ENCODE measurements at regions not wholly inside any gene's neighbourhood (a gene's known extent, or its start where the extent isn't known, plus 50 kb on each side); places are given as distances from the start of the nearest gene placed in this dataset.
"Not testable (repeated sequence)": the region's sequence is repeated elsewhere in the genome, so short reads cannot be mapped to it uniquely, and the experiment has no call there.

DNA sequence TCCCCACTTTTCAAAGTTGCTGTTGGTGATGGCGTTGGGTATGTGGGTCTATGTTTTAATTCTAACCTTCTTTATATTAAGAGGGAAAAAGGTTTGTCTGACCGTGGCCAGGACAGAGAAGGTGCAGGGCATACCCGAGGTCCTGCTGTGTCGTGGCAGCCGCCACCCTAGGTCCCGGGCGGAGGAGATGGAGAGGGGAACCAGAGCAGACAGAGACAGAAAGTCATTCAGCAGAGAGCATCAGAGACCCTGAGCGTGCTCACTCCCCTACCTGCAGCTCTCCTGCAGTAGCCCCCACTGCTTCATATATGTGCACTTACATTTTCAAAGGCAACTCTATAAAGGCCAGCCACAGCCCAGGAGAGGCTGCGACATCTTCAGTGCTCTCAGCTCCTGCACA is 327.2 kb upstream of the TNRC6C start:
- POLR2A ChIA-PET (ENCODE audit: low non-redundant PET) = no interaction called here
- no peak overlapping the region for H3K27ac ChIP-seq
- TF ChIP-seq, protein P1, sequence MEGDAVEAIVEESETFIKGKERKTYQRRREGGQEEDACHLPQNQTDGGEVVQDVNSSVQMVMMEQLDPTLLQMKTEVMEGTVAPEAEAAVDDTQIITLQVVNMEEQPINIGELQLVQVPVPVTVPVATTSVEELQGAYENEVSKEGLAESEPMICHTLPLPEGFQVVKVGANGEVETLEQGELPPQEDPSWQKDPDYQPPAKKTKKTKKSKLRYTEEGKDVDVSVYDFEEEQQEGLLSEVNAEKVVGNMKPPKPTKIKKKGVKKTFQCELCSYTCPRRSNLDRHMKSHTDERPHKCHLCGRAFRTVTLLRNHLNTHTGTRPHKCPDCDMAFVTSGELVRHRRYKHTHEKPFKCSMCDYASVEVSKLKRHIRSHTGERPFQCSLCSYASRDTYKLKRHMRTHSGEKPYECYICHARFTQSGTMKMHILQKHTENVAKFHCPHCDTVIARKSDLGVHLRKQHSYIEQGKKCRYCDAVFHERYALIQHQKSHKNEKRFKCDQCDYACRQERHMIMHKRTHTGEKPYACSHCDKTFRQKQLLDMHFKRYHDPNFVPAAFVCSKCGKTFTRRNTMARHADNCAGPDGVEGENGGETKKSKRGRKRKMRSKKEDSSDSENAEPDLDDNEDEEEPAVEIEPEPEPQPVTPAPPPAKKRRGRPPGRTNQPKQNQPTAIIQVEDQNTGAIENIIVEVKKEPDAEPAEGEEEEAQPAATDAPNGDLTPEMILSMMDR (conservative IDR thresholded peaks at IDR 0.05; ENCODE audit: low read depth) = no peak
- DNase-seq (ENCODE audit: low spot score) = no peak
- CTCF ChIA-PET = no interaction called here

- POLR2A ChIA-PET (ENCODE audit: low non-redundant PET) = no interaction called here
- no peak overlapping the region for H3K27ac ChIP-seq
- CTCF ChIA-PET = interaction anchor here (0.7 kb wide), 1 partner anchor 161 kb away, joined by 3 read pairs; no protein-coding TSS in a partner anchor
- no peak for DNase-seq (ENCODE audit: low spot score)
- TF ChIP-seq, protein P1 (conservative IDR thresholded peaks at IDR 0.05; ENCODE audit: low read depth) = no peak
These were observed 325.9 kb upstream of the TNRC6C start for GRCh38 chr17:77632619-77633018.

GRCh38 chr17:77634710-77635109 is 323.8 kb upstream of the TNRC6C start:
- CTCF ChIA-PET = interaction anchor here (0.7 kb wide), 1 partner anchor 282 kb away, joined by 4 read pairs; no protein-coding TSS in a partner anchor
- TF ChIP-seq, protein P1 (conservative IDR thresholded peaks at IDR 0.05; ENCODE audit: low read depth) = no peak

DNA sequence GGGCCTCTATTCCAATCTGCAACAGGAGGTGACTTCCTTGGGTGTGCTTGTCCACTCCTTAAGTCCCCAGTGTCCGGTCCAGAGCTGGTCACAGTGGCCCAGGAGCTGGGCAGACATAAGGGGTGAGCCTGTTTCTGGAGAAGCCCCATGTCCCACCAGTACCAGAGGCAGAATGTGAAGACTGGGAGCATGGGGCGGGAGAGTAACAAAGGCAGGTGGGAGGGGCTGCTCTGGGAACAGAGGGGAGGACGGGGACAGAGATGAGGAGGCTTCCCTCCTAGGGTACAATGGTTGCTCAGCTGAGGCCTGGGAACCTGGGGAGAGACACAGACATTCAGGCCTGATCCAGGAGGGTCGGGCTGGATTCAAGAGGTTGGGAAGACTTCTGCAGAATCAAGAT is 323.3 kb upstream of the TNRC6C start:
- no peak for DNase-seq (ENCODE audit: low spot score)
- no peak overlapping the region for H3K27ac ChIP-seq
- POLR2A ChIA-PET (ENCODE audit: low non-redundant PET) = no interaction called here
- TF ChIP-seq, protein P1 (conservative IDR thresholded peaks at IDR 0.05; ENCODE audit: low read depth) = no peak
- CTCF ChIA-PET = interaction anchor here (0.6 kb wide), 1 partner anchor 119 kb away, joined by 3 read pairs; no protein-coding TSS in a partner anchor

More at GRCh38 chr17:77634710-77635109, 323.8 kb upstream of the TNRC6C start:
- H3K27ac ChIP-seq = no peak overlapping the region
- POLR2A ChIA-PET (ENCODE audit: low non-redundant PET) = no interaction called here
- no peak for DNase-seq (ENCODE audit: low spot score)

DNA sequence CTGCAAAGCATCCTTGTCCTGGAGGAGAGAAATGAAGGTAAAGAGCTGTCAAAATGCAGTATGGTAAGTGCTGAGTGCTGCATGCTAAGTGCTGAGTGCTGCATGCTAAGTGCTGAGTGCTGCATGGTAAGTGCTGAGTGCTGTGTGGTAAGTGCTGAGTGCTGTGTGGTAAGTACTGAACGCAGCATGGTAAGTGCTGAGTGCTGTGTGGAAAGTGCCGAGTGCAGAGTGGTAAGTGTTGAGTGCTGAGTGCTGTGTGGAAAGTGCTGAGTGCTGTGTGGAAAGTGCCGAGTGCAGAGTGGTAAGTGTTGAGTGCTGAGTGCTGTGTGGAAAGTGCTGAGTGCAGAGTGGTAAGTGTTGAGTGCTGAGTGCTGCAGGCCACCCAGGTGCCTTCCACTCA is 322.7 kb upstream of the TNRC6C start:
- CTCF ChIA-PET = interaction anchor here (0.6 to 0.7 kb wide), 2 partner anchors 45 to 119 kb away, joined by 3 read pairs; no protein-coding TSS in a partner anchor
- POLR2A ChIA-PET (ENCODE audit: low non-redundant PET); H3K27ac ChIP-seq; DNase-seq (ENCODE audit: low spot score): not testable (repeated sequence)

- POLR2A ChIA-PET (ENCODE audit: low non-redundant PET) = no interaction called here
- CTCF ChIA-PET = no interaction called here
- TF ChIP-seq, protein P1 (conservative IDR thresholded peaks at IDR 0.05; ENCODE audit: low read depth) = no peak
- no peak overlapping the region for H3K27ac ChIP-seq
- DNase-seq (ENCODE audit: low spot score) = no peak
These were observed 321.4 kb upstream of the TNRC6C start for GRCh38 chr17:77636835-77637817.
